Upper lobe of left lung (tissue), 4 donors: ENCODE measurements at regions not wholly inside any gene's neighbourhood (a gene's known extent, or its start where the extent isn't known, plus 50 kb on each side); places are given as distances from the start of the nearest gene placed in this dataset.
"Not testable (repeated sequence)": the region's sequence is repeated elsewhere in the genome, so short reads cannot be mapped to it uniquely, and the experiment has no call there.

Experiments
- POLR2A ChIP-seq, 4 donors: fragments of 450-650 bp; IDR thresholded peaks; one replicate each; pipeline ENCODE4 v1.5.1; 2016 to 2017; ENCODE audit warnings: antibody characterized with exemption in 4 of 4, mild to moderate bottlenecking in 2 of 4
- POLR2AphosphoS5 ChIP-seq, 2 donors: sonication (generic); formaldehyde crosslinking; IDR thresholded peaks; one replicate each; pipeline ENCODE4 v1.5.1; 2017; ENCODE audit warnings: antibody characterized with exemption in 2 of 2

DNA sequence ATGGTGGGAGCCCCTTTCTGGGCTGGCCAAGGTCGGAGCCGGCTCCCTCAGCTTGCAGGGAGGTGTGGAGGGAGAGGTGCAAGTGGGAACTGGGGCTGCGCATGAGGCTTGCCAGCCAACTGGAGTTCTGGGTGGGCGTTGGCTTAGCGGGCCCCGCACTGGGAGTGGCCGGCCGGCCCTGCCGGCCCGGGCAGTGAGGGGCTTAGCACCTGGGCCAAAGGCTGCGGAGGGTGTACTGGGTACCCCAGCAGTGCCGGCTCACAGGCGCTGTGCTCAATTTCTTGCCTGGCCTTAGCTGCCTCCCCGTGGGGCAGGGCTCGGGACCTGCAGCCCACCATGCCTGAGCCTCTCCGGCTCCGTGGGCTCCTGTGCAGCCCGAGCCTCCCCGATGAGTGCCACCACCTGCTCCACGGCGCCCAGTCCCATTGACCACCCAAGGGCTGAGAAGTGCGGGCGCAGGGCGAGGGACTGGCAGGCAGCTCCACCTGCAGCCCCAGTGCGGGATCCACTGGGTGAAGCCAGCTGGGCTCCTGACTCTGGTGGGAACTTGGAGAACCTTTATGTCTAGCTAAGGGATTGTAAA, 113.1 kb downstream of the PSAT1 start:
- not testable (repeated sequence) for TF ChIP-seq POLR2AphosphoS5, POLR2A (IDR thresholded peaks at IDR 0.05)
